ENCODE measurements at regions not wholly inside any gene's neighbourhood (a gene's known extent, or its start where the extent isn't known, plus 50 kb on each side); places are given as distances from the start of the nearest gene placed in this dataset.

DNA sequence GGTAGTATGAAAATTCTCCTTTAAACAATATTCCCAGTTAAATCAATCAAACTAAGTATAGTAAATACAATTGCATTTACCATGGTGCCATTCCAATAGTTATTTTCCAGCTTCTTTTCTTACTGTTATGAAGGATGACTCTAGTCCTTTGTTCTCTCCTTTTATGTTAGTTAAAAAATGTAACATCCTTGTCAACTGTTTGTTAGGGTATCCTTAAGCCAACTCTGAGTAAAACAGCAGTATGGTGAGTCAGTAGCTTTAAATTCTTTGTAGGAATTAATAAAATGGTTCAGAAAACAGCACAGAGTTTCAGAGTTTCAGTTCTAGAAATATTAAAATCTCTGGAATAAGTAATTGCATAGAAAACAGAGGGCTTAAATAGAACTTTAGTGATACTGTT is 384.4 kb downstream of the MTRR start:
- no peak for ATAC-seq

More for the DNA sequence above, 384.4 kb downstream of the MTRR start:
- ChIA-PET RAD21 (ENCODE audit: low non-redundant PET in 1 of 2, low total read pairs in 2 of 2, uncharacterized antibody in 2 of 2, unreplicated experiment in 2 of 2) (no interaction called here), CTCF (no interaction called here), POLR2A (no interaction called here)
- no peak overlapping the region for H3K27ac ChIP-seq (ENCODE audit: low read depth, low read length)
- H3K9me3 ChIP-seq (ENCODE audit: control insufficient read depth in 1 of 2, insufficient read depth in 1 of 2, low read depth in 1 of 2, low read length in 2 of 2): peaks cover 0 to 17% of the 10 kb centered on the region in 2 experiments; a peak in 2 of 4 replicates
- H4K20me1 ChIP-seq (ENCODE audit: insufficient read depth): no peaks in the 10 kb centered on the region
- H3K36me3 ChIP-seq (ENCODE audit: control insufficient read depth in 1 of 2, insufficient read depth in 2 of 2, low read length in 2 of 2): no peaks in the 10 kb centered on the region
- BruUV-seq (replicated peaks): no TSS peak
- no peak overlapping the region for H3K4me3 ChIP-seq (replicated peaks in 1 of 2; ENCODE audit: low read depth in 1 of 2, low read length in 2 of 2)
- H3K4me2 ChIP-seq (ENCODE audit: low read length): no peak overlapping the region
- no peak overlapping the region for H2AFZ ChIP-seq (ENCODE audit: low read depth, low read length, poor library complexity, severe bottlenecking)
- no peaks in the 10 kb centered on the region for H3K27me3 ChIP-seq (ENCODE audit: insufficient read depth, low read length)
- DNase-seq (ENCODE audit: low read depth, low spot score): no peak
- TF ChIP-seq ATF3 (IDR thresholded peaks at IDR 0.05) (no peak), ZFX (IDR thresholded peaks at IDR 0.05) (no peak), EZH2phosphoT487 (IDR thresholded peaks at IDR 0.05; ENCODE audit: borderline replicate concordance) (no peak), POLR2A (IDR thresholded peaks at IDR 0.05; ENCODE audit: borderline replicate concordance, extremely low read depth, insufficient read depth, insufficient read length) (no peak), RAD21 (IDR thresholded peaks at IDR 0.05; ENCODE audit: low read depth) (no peak), EZH2 (IDR thresholded peaks at IDR 0.05) (no peak), CBX3 (IDR thresholded peaks at IDR 0.05; ENCODE audit: low read depth) (no peak), SRF (IDR thresholded peaks at IDR 0.05; ENCODE audit: low read depth) (no peak), REST (IDR thresholded peaks at IDR 0.05; ENCODE audit: low read depth) (no peak), ZNF274 (IDR thresholded peaks at IDR 0.05; ENCODE audit: low read depth, low read length) (no peak), YY1 (IDR thresholded peaks at IDR 0.05; ENCODE audit: extremely low read depth, insufficient replicate concordance, low read depth, low read length) (no peak), SP1 (IDR thresholded peaks at IDR 0.05; ENCODE audit: low read depth) (no peak), TCF7L2 (IDR thresholded peaks at IDR 0.05; ENCODE audit: borderline replicate concordance, extremely low read depth, insufficient read depth, insufficient read length) (no peak), CEBPB (IDR thresholded peaks at IDR 0.05; ENCODE audit: low read depth) (no peak)
- TF ChIP-seq, protein P1, sequence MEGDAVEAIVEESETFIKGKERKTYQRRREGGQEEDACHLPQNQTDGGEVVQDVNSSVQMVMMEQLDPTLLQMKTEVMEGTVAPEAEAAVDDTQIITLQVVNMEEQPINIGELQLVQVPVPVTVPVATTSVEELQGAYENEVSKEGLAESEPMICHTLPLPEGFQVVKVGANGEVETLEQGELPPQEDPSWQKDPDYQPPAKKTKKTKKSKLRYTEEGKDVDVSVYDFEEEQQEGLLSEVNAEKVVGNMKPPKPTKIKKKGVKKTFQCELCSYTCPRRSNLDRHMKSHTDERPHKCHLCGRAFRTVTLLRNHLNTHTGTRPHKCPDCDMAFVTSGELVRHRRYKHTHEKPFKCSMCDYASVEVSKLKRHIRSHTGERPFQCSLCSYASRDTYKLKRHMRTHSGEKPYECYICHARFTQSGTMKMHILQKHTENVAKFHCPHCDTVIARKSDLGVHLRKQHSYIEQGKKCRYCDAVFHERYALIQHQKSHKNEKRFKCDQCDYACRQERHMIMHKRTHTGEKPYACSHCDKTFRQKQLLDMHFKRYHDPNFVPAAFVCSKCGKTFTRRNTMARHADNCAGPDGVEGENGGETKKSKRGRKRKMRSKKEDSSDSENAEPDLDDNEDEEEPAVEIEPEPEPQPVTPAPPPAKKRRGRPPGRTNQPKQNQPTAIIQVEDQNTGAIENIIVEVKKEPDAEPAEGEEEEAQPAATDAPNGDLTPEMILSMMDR (IDR thresholded peaks at IDR 0.05 in 2 of 3, conservative IDR thresholded peaks at IDR 0.05 in 1 of 3; ENCODE audit: borderline replicate concordance in 1 of 3, insufficient read depth in 1 of 3, low read depth in 2 of 3, low read length in 2 of 3): no peak
- TF ChIP-seq, protein P2, sequence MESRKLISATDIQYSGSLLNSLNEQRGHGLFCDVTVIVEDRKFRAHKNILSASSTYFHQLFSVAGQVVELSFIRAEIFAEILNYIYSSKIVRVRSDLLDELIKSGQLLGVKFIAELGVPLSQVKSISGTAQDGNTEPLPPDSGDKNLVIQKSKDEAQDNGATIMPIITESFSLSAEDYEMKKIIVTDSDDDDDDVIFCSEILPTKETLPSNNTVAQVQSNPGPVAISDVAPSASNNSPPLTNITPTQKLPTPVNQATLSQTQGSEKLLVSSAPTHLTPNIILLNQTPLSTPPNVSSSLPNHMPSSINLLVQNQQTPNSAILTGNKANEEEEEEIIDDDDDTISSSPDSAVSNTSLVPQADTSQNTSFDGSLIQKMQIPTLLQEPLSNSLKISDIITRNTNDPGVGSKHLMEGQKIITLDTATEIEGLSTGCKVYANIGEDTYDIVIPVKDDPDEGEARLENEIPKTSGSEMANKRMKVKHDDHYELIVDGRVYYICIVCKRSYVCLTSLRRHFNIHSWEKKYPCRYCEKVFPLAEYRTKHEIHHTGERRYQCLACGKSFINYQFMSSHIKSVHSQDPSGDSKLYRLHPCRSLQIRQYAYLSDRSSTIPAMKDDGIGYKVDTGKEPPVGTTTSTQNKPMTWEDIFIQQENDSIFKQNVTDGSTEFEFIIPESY (IDR thresholded peaks at IDR 0.05; ENCODE audit: extremely low read depth, insufficient replicate concordance, low read length): no peak
- TF ChIP-seq, protein P3, sequence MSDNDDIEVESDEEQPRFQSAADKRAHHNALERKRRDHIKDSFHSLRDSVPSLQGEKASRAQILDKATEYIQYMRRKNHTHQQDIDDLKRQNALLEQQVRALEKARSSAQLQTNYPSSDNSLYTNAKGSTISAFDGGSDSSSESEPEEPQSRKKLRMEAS (IDR thresholded peaks at IDR 0.05): no peak
- H3K4me1 ChIP-seq (ENCODE audit: control insufficient read depth in 1 of 2, insufficient read depth in 2 of 2, low read length in 2 of 2): no peaks in the 10 kb centered on the region
- no peaks in the 10 kb centered on the region for H3K79me2 ChIP-seq (ENCODE audit: insufficient read depth, low read length)
- H3K9ac ChIP-seq (ENCODE audit: low read length): no peak overlapping the region
- intact Hi-C loops (cut with micrococcal nuclease): no loop called here
- H3K9me2 ChIP-seq (ENCODE audit: insufficient read depth): no peaks in the 10 kb centered on the region
